GM03348 (cell line): ENCODE measurements at regions not wholly inside any gene's neighbourhood (a gene's known extent, or its start where the extent isn't known, plus 50 kb on each side); places are given as distances from the start of the nearest gene placed in this dataset.
"Not testable (repeated sequence)": the region's sequence is repeated elsewhere in the genome, so short reads cannot be mapped to it uniquely, and the experiment has no call there.

Experiments used
- DNase-seq: peaks from one replicate; pipeline ENCODE4 v3.0.0; 2012; ENCODE audit warnings: low spot score

- no peak for DNase-seq
Measured at GRCh38 chr12:69028941-69029729, 96.2 kb upstream of the CPM start.

DNA sequence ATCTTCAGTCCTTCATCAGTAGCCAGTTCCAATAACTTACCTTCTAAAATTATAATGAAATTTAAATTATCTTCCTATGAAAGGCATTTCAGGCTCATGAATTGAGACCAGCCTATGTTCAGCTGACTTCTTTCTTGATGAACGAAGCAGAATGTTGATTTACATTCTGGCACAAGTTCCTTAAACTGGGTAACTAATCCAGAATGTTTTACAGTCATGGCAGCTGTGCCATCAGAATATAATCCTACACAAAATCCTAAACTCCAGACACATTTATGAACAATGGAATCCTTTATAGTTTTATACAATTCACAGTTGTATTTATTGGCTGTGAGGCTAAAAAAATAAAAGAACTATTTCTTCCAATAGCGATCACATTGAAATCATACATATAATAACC, 97.3 kb upstream of the CPM start:
- DNase-seq = no peak

GRCh38 chr12:69036533-69036932, 103.6 kb upstream of the CPM start:
- no peak for DNase-seq

DNA sequence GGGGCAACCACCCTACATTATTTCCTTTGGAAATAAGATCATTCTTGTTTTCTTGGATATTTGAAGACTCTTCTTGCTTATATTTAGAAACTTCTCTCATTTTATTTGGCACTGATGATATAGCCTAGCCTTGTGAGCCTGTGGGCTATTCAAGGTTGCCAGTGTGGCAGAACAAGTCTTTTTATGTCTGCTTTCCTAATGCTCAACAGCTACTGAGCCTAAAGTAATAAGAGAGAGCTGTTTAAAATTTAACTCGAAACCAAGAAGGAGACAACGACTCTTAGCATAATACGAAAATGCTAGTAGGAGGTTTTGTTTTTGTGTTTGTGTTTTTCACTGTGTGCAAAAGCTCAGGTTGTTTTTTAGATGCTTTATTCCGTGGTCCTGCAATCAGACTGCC, 104.0 kb upstream of the CPM start:
- no peak for DNase-seq

DNA sequence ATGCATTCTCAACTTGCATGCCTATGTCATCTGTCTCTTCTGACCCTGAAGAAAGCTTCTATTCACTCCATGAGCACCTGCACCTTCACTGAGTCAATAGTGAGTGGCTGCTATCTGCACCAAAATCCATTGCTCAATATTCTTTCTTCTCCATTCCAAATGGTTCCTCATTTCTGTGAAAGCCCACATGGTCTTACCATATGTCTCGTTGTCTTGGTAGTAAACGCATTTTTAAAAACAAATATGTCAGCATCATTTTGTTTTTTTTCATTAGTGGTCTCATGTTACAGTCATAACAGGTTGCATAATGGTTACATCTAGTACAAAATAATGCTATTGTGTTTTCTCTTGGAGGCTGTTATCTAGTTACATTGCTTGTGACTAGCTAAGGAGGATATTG, 106.9 kb upstream of the CPM start:
- no peak for DNase-seq

DNA sequence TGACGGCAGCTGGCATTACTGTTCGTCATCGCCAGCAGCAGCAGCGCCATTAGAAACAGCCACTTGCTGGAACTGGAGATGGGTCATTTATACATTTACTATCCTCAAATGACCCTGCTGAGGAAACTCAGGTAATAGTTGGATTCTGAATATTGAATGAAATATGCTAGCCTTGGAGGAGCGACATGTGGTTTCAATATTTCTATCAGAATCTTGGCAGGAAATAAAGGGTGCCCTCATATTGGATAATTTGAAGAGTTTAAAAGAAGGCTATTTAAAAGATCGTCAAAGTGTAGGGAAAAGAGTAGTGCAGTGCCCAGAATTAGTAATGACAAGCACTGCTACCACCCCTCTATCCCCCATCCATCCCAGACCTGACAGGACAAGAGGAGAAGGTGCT, 109.6 kb upstream of the CPM start:
- DNase-seq = no peak

DNA sequence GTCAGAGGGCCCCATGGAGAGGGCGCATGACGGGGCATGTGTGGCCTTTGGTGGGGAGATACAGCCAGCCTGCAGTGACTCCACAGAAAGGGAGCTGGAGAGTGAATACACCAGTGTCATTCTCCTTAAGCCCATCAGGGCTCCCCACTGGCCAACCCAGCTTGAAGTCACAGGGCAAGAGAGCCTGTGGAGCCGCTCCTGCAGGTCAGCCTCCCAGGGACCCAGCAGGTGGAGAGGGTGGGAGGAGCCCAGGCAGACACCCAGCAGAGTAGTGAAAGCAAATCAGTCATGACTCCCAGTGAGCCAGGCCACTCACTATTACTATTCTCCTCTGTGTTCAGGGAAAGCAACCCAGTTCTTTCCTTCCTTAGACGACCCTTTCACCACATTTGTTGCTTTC, 110.0 kb upstream of the CPM start:
- no peak for DNase-seq

GRCh38 chr12:69044887-69045286, 111.9 kb upstream of the CPM start:
- DNase-seq = no peak

GRCh38 chr12:69045430-69045829, 112.5 kb upstream of the CPM start:
- DNase-seq = no peak

GRCh38 chr12:69046363-69046762, 113.4 kb upstream of the CPM start:
- no peak for DNase-seq

GRCh38 chr12:69046920-69047319, 113.9 kb upstream of the CPM start:
- no peak for DNase-seq

- no peak for DNase-seq
Measured at GRCh38 chr12:69047990-69048389, 115.0 kb upstream of the CPM start.

GRCh38 chr12:69049855-69050254, 116.9 kb upstream of the CPM start:
- DNase-seq = not testable (repeated sequence)

- DNase-seq = peak; percentile 73
Measured at GRCh38 chr12:69052613-69053408, 119.8 kb upstream of the CPM start.

- DNase-seq = no peak
Measured at GRCh38 chr12:69054343-69055056, 121.5 kb upstream of the CPM start.

GRCh38 chr12:69055280-69055679, 122.3 kb upstream of the CPM start:
- DNase-seq = no peak

- DNase-seq = no peak
Measured at GRCh38 chr12:69055706-69056105, 122.7 kb upstream of the CPM start.

DNA sequence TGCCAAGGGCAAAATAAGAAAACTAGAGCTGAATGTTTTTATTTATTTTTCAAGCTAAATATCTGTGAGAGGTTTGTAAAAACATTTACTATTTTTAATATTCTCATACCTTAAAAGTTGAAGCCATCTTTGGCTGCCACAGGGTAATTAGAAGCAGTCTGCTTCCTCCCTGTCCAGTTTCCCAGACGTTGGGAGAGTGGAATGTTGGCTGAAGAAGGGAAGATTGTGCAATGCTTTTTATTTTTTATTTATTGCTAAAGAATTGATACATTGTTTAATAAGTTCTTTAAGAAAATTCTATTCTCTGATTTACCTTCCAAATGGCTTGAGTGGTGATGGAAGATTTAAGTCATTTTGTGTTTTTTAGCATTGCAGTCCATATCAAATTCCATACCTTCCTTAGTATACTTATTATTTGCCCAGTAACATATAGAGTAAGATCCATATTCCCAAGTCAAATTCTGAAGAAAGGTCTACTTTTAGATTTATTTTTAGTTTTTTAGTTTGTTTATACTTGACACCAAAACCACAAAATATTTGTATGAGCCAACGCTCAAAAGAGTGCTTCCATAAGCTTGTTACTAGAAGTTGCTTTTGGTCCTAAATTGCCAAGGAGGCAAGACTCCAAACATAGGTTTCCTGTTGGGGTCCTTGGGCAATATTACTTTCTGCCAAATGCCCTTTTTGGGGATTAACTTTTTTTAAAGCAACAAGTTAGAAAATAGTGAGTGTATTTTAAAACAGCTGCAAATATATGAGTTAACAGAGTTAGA, 124.0 kb upstream of the CPM start:
- peak; percentile 68 for DNase-seq

- DNase-seq = no peak
Measured at GRCh38 chr12:69057742-69058141, 124.8 kb upstream of the CPM start.

GRCh38 chr12:69059465-69060457, 126.8 kb upstream of the CPM start:
- peak; percentile 48 for DNase-seq

DNA sequence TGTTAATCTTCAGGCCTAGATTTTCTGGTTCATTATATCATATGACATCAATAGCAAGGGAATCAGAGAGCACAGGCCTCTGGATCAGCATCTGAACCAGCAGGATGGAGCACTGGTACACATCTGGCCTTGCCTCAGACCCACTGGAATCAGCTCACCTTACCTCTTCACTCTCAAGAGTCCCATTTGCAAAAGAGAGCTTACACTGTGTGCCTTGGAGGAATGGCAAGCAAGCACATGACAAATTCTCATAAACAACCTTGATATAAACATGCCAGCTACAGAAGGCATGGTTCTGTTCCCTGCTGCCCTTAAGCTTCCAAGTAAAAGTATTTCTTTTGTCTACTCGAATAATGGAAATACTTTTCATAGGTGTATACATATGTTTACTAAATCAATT, 128.6 kb upstream of the CPM start:
- DNase-seq = no peak
